SK-N-MC (cell line): ENCODE measurements at regions not wholly inside any gene's neighbourhood (a gene's known extent, or its start where the extent isn't known, plus 50 kb on each side); places are given as distances from the start of the nearest gene placed in this dataset.
"Not testable (repeated sequence)": the region's sequence is repeated elsewhere in the genome, so short reads cannot be mapped to it uniquely, and the experiment has no call there.

ENCODE experiments used
- DNase-seq: peaks from one replicate; pipeline ENCODE4 v3.0.0-alpha.2; 2011; ENCODE audit warnings: low read depth, low spot score
- H3K27ac ChIP-seq: fragments of 200-600 bp; sonication (generic); 2 replicates; pipeline ENCODE4 v1.5.1; 2016; ENCODE audit warnings: mixed run types
- H3K36me3 ChIP-seq: fragments of 200-600 bp; sonication (generic); 2 replicates; pipeline ENCODE4 v1.6.1; 2017; ENCODE audit warnings: antibody characterized with exemption, low read length, mixed read lengths; ENCODE audit not compliant: insufficient read depth
- H3K4me3 ChIP-seq: fragments of 200-600 bp; sonication (generic); 2 replicates; pipeline ENCODE4 v1.5.1; 2016
- H3K9ac ChIP-seq: fragments of 200-600 bp; sonication (generic); 2 replicates; pipeline ENCODE4 v1.8.0; 2017; ENCODE audit warnings: mixed run types, mixed read lengths; ENCODE audit not compliant: insufficient read length
- H3K9me3 ChIP-seq: fragments of 200-600 bp; sonication (generic); 2 replicates; pipeline ENCODE4 v1.6.1; 2017; ENCODE audit warnings: low read depth, mild to moderate bottlenecking, antibody characterized with exemption, low read length, moderate library complexity, mixed read lengths
- EZH2 ChIP-seq: fragments of 200-600 bp; sonication (generic); IDR thresholded peaks from one replicate; pipeline ENCODE4 v1.6.1; 2017; ENCODE audit warnings: antibody characterized with exemption
- FOXP2 ChIP-seq: optimal IDR thresholded peaks from 2 replicates; pipeline ENCODE3; 2011; ENCODE audit warnings: mild to moderate bottlenecking, moderate library complexity; ENCODE audit not compliant: insufficient read depth; ENCODE audit errors: extremely low read length, control extremely low read depth
- POLR2AphosphoS5 ChIP-seq: IDR thresholded peaks from 2 replicates; pipeline ENCODE4 v1.6.1; 2012; ENCODE audit warnings: mild to moderate bottlenecking, low read depth, low read length, borderline replicate concordance

- DNase-seq, result no peak
- Histone ChIP-seq H3K27ac (no peak overlapping the region), H3K4me3 (no peak overlapping the region), H3K9me3 (no peaks in the 10 kb centered on the region), H3K36me3 (no peaks in the 10 kb centered on the region), H3K9ac (no peak overlapping the region)
- TF ChIP-seq FOXP2 (no peak), EZH2 (no peak), POLR2AphosphoS5 (no peak)
Observed at GRCh38 chr13:50291611-50292010, 276.4 kb downstream of the KCNRG start.

GRCh38 chr13:50292081-50292480, 276.8 kb downstream of the KCNRG start:
- Histone ChIP-seq H3K36me3 (no peaks in the 10 kb centered on the region), H3K9me3 (no peaks in the 10 kb centered on the region), H3K27ac (no peak overlapping the region), H3K9ac (no peak overlapping the region), H3K4me3 (no peak overlapping the region)
- DNase-seq, result no peak
- TF ChIP-seq FOXP2, result no peak
- no peak for TF ChIP-seq EZH2
- no peak for TF ChIP-seq POLR2AphosphoS5

GRCh38 chr13:50294425-50294824, 279.2 kb downstream of the KCNRG start:
- DNase-seq, H3K9ac ChIP-seq, H3K27ac ChIP-seq, H3K9me3 ChIP-seq, H3K36me3 ChIP-seq, H3K4me3 ChIP-seq: not testable (repeated sequence)

GRCh38 chr13:50299546-50300249, 284.5 kb downstream of the KCNRG start:
- Histone ChIP-seq H3K27ac (no peak overlapping the region), H3K36me3 (no peaks in the 10 kb centered on the region), H3K4me3 (no peak overlapping the region), H3K9me3 (no peaks in the 10 kb centered on the region), H3K9ac (no peak overlapping the region)
- DNase-seq, result no peak
- TF ChIP-seq FOXP2 (no peak), EZH2 (no peak), POLR2AphosphoS5 (no peak)

- no peak for DNase-seq
- Histone ChIP-seq H3K4me3 (no peak overlapping the region), H3K27ac (no peak overlapping the region), H3K36me3 (no peaks in the 10 kb centered on the region), H3K9ac (no peak overlapping the region), H3K9me3 (no peaks in the 10 kb centered on the region)
- TF ChIP-seq POLR2AphosphoS5 (no peak), EZH2 (no peak), FOXP2 (no peak)
Observed at GRCh38 chr13:50303963-50304721, 288.9 kb downstream of the KCNRG start.

- Histone ChIP-seq H3K9me3 (no peaks in the 10 kb centered on the region), H3K36me3 (no peaks in the 10 kb centered on the region), H3K27ac (no peak overlapping the region), H3K4me3 (no peak overlapping the region), H3K9ac (no peak overlapping the region)
- TF ChIP-seq EZH2 (no peak), POLR2AphosphoS5 (no peak), FOXP2 (no peak)
- DNase-seq, result no peak
Observed at GRCh38 chr13:50306156-50306555, 290.9 kb downstream of the KCNRG start.

- no peaks in the 10 kb centered on the region for H3K9me3 ChIP-seq
- TF ChIP-seq POLR2AphosphoS5, result no peak; the same call in 1 of the 2 replicates
- no peak for TF ChIP-seq EZH2
- TF ChIP-seq FOXP2, result no peak
- DNase-seq, result peak; percentile 26
- no peak overlapping the region for H3K27ac ChIP-seq
- no peaks in the 10 kb centered on the region for H3K36me3 ChIP-seq
- no peak overlapping the region for H3K9ac ChIP-seq
- peak overlapping the region; percentile 24; the same call in 1 of the 2 replicates for H3K4me3 ChIP-seq
Observed at GRCh38 chr13:50309318-50309717, 294.1 kb downstream of the KCNRG start.

- Histone ChIP-seq H3K9ac (no peak overlapping the region), H3K27ac (no peak overlapping the region), H3K36me3 (no peaks in the 10 kb centered on the region), H3K4me3 (no peak overlapping the region), H3K9me3 (no peaks in the 10 kb centered on the region)
- no peak for DNase-seq
- no peak for TF ChIP-seq EZH2
- TF ChIP-seq POLR2AphosphoS5, result no peak
- TF ChIP-seq FOXP2, result no peak
Observed at GRCh38 chr13:50309882-50310594, 294.8 kb downstream of the KCNRG start.

GRCh38 chr13:50310734-50311133, 295.5 kb downstream of the KCNRG start:
- no peak overlapping the region for H3K9ac ChIP-seq
- TF ChIP-seq POLR2AphosphoS5 (no peak), FOXP2 (no peak), EZH2 (no peak)
- no peak overlapping the region for H3K27ac ChIP-seq
- no peak for DNase-seq
- no peaks in the 10 kb centered on the region for H3K36me3 ChIP-seq
- H3K4me3 ChIP-seq, result no peak overlapping the region
- no peaks in the 10 kb centered on the region for H3K9me3 ChIP-seq
